ENCODE measurements at regions not wholly inside any gene's neighbourhood (a gene's known extent, or its start where the extent isn't known, plus 50 kb on each side); places are given as distances from the start of the nearest gene placed in this dataset.

DNA sequence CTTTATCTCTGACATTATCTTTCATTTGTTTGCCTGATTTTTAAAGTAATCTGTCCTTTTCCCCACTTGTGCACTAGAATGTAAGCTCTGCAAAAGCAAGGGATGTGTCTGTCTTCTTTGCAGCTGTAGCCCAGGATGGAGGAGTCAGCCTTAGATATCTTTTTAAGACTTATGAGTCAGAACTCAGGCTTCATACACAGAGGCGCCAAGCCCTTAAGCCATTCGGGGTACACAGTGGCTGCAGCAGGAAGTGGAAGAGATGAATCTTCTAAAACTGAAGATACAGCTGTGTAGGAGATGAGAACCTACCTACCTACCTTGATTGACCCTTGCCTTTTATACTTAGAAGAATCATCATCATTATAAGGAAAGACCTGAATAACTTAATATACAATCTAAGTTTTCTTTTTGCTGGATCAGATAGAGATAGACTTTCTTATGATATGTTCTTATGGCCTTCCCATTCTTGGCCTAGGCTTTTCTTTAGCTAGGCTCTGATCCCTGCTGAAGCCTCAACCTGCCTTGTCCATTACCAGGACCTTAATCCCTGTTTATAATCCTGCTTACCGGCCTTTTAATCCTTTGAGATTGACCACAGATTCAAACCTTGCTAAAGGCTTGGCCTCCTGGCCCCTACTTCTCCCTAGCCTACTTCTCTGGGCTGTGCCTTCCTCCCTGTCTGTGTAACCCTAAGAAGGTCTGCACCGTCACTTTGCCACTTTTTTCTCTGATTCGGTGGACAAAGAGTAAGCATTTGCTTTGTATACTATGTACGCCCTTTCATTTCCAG is 304.5 kb downstream of the PRL start:
- Histone ChIP-seq H3K9me1 (ENCODE audit: insufficient read depth, low read length) (peaks cover 11% of the 10 kb centered on the region; the same call in 1 of the 2 replicates), H4K8ac (ENCODE audit: low read depth in 2 of 2, low read length in 2 of 2) (peak overlapping the region in 1 of 2 experiments; percentile 71; a peak in 1 of 4 replicates), H3K27me3 (ENCODE audit: control insufficient read depth, insufficient read depth, low read length) (no peaks in the 10 kb centered on the region), H3K9ac (ENCODE audit: low read depth, low read length) (no peak overlapping the region), H3K9me3 (ENCODE audit: control insufficient read depth, insufficient read depth, low read length) (no peaks in the 10 kb centered on the region), H3K4ac (ENCODE audit: low read depth, low read length) (peak overlapping the region; percentile 80), H3K79me1 (ENCODE audit: low read depth in 1 of 2, low read length in 2 of 2) (0 out of 4 replicates have a peak, but pooled peaks cover 0 to 6% of the 10 kb centered on the region in 2 experiments), H2BK20ac (ENCODE audit: low read depth, low read length) (peak overlapping the region; percentile 75), H3K4me1 (ENCODE audit: control insufficient read depth, insufficient read depth, low read length) (peaks cover 2% of the 10 kb centered on the region), H3K4me2 (ENCODE audit: low read depth, low read length) (no peak overlapping the region), H3K23ac (ENCODE audit: low read depth, low read length) (no peak overlapping the region), H3K36me3 (ENCODE audit: control insufficient read depth, insufficient read depth, low read length) (no peaks in the 10 kb centered on the region), H2BK120ac (ENCODE audit: low read depth, low read length) (peak overlapping the region; percentile 63), H3K14ac (replicated peaks; ENCODE audit: low read depth, low read length) (peak overlapping the region; percentile 30; the same call in 1 of the 2 replicates), H4K20me1 (ENCODE audit: insufficient read depth, low read length) (no peaks in the 10 kb centered on the region), H3K27ac (ENCODE audit: insufficient read depth, low read length) (0 out of 2 replicates have a peak overlapping the region, but pooled peaks have one; percentile 11), H3K18ac (ENCODE audit: low read depth, low read length) (no peak overlapping the region), H4K5ac (ENCODE audit: low read depth, low read length) (peak overlapping the region; percentile 44; the same call in 1 of the 2 replicates), H4K91ac (ENCODE audit: insufficient read depth, low read depth, low read length) (peak overlapping the region; percentile 43), H3K56ac (ENCODE audit: extremely low read depth, insufficient read depth, low read length) (no peak overlapping the region), H2AK9ac (replicated peaks; ENCODE audit: low read depth, low read length, poor library complexity) (no peak overlapping the region), H2AFZ (replicated peaks; ENCODE audit: low read length, poor library complexity) (no peak overlapping the region), H3K4me3 (ENCODE audit: insufficient read depth, low read depth, low read length) (no peak overlapping the region), H2BK5ac (ENCODE audit: low read depth, low read length, poor library complexity, severe bottlenecking) (peak overlapping the region; percentile 40), H2AK5ac (ENCODE audit: low read depth, low read length) (peak overlapping the region; percentile 33), H2BK15ac (ENCODE audit: low read depth, low read length) (peak overlapping the region; percentile 84; the same call in 2 of the 3 replicates)
- intact Hi-C loops (cut with micrococcal nuclease) (no loop called here), in situ Hi-C loops (cut with MboI; ENCODE audit: low sequenced_read_pairs) (no loop called here), dilution Hi-C loops (cut with HindIII; ENCODE audit: low sequenced_read_pairs, unreplicated experiment) (no loop called here)
- WGBS, 2 experiments (ENCODE audit: extremely low coverage in 2 of 2, insufficient read length in 1 of 2): 100% methylated on average over 3 of the region's 6 CpGs; no CpG with 5 or more reads in 1 of the 2 experiments
- DNase-seq (peak; percentile 80), ATAC-seq (ENCODE audit: low read depth) (peak; percentile 77)
- CTCF ChIA-PET: interaction anchor here (1.1 kb wide), 1 partner anchor 189 kb away, joined by 3 read pairs; no protein-coding TSS in a partner anchor
- POLR2A ChIA-PET (ENCODE audit: unreplicated experiment): interaction anchor here (0.5 to 1.0 kb wide), 2 partner anchors 352 to 399 kb away, joined by 3 to 8 read pairs; partner anchors contain the start of gene SOX4
- TF ChIP-seq MAZ (IDR thresholded peaks at IDR 0.05; ENCODE audit: borderline replicate concordance, low read depth, low read length) (no peak), RAD21 (IDR thresholded peaks at IDR 0.05; ENCODE audit: low read length) (peak; percentile 21; the same call in 1 of the 2 replicates)
- TF ChIP-seq, protein P1, sequence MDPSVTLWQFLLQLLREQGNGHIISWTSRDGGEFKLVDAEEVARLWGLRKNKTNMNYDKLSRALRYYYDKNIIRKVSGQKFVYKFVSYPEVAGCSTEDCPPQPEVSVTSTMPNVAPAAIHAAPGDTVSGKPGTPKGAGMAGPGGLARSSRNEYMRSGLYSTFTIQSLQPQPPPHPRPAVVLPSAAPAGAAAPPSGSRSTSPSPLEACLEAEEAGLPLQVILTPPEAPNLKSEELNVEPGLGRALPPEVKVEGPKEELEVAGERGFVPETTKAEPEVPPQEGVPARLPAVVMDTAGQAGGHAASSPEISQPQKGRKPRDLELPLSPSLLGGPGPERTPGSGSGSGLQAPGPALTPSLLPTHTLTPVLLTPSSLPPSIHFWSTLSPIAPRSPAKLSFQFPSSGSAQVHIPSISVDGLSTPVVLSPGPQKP (IDR thresholded peaks at IDR 0.05; ENCODE audit: borderline replicate concordance, low read depth, low read length): no peak
- no TSS peak for BruUV-seq (replicated peaks)
